Tibial nerve (tissue), 4 donors: ENCODE measurements at regions not wholly inside any gene's neighbourhood (a gene's known extent, or its start where the extent isn't known, plus 50 kb on each side); places are given as distances from the start of the nearest gene placed in this dataset.

ENCODE experiments used
- CTCF ChIP-seq, 5 experiments: fragments of 200-600 bp in 3 of 5; fragments of 450-650 bp in 2 of 5; sonication (generic) in 3 of 5; IDR thresholded peaks; one replicate each; pipeline ENCODE4 v1.5.1; 2016 to 2019; ENCODE audit warnings: antibody characterized with exemption in 5 of 5, mild to moderate bottlenecking in 3 of 5, moderate library complexity in 2 of 5
- EP300 ChIP-seq, 2 donors: sonication (generic); formaldehyde crosslinking; IDR thresholded peaks; one replicate each; pipeline ENCODE4 v1.6.1; 2017; ENCODE audit warnings: antibody characterized with exemption in 2 of 2, mild to moderate bottlenecking in 1 of 2

DNA sequence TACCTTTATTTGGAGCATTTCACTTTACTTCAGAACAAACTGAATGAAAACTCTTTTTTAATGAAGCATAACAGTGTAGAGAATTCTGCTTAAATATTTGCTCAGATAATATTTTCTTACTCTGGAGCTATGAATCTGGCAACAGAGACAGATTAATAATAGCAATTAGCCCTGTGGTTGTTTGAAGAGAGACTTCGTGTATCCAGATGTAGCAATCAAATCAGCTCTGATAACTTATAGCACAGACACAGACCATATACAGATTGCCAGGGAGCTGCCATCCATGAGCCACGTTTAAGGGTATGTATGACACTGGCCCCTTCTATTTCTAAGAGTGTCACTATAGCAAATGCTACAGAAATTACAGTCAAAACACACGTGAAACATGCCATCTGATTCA is 146.6 kb downstream of the EXOC5 start:
- TF ChIP-seq CTCF (IDR thresholded peaks at IDR 0.05) (no peak), EP300 (IDR thresholded peaks at IDR 0.05) (no peak)
